ENCODE measurements at regions not wholly inside any gene's neighbourhood (a gene's known extent, or its start where the extent isn't known, plus 50 kb on each side); places are given as distances from the start of the nearest gene placed in this dataset.

DNA sequence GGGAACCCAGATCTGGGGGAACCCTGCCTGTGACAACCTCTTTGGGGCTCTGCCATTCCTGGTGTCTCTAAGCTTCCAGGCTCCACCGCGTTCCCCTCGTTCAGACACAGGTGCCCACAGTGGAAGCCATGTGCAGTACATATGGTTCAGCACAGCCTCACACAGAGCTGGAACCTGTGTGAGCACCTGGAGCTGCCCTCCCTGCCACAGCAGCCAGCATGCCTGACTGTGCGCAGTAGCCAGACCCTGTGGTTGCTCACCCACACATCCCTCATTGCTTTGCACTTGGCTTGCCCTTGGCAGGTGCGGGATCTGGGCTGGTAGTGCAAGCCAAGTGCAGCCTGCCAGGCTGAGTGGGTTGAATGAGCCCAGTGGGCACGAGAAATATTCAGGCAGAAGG is 814.2 kb downstream of the PDHA2 start:
- POLR2A ChIA-PET, result no interaction called here
- H3K4me3 ChIP-seq (replicated peaks in 1 of 3; ENCODE audit: insufficient read depth in 1 of 3, low read depth in 1 of 3, low read length in 3 of 3), result no peak overlapping the region
- no TSS peak for BruUV-seq (replicated peaks)

More for the DNA sequence above, 814.2 kb downstream of the PDHA2 start:
- dilution Hi-C loops (cut with MboI; ENCODE audit: extremely low pct_ligation_motif_present, low sequenced_read_pairs), result no loop called here
- FAIRE-seq (no peak), DNase-seq (ENCODE audit: low read depth, low spot score) (no peak)
- H3K27me3 ChIP-seq (ENCODE audit: control insufficient read depth in 2 of 2, insufficient read depth in 2 of 2, low read length in 2 of 2), result no peaks in the 10 kb centered on the region
- no peaks in the 10 kb centered on the region for H3K79me2 ChIP-seq (ENCODE audit: control insufficient read depth, insufficient read depth, low read length)
- H3K27ac ChIP-seq (ENCODE audit: insufficient read depth, low read depth, low read length), result no peak overlapping the region
- H3K36me3 ChIP-seq (ENCODE audit: control insufficient read depth in 2 of 2, extremely low read depth in 1 of 2, insufficient read depth in 2 of 2, low read length in 2 of 2), result no peaks in the 10 kb centered on the region
- H3K4me1 ChIP-seq (ENCODE audit: control insufficient read depth, extremely low read depth, insufficient read depth, low read length), result peaks cover 9% of the 10 kb centered on the region
- CTCF ChIA-PET, result no interaction called here
- TF ChIP-seq MYC (IDR thresholded peaks at IDR 0.05; ENCODE audit: low read depth, low read length) (no peak), POLR2A (IDR thresholded peaks at IDR 0.05; ENCODE audit: low read depth, low read length) (no peak), GATA2 (IDR thresholded peaks at IDR 0.05; ENCODE audit: insufficient read depth, insufficient read length, low read depth, low read length) (no peak), EZH2 (IDR thresholded peaks at IDR 0.05; ENCODE audit: borderline replicate concordance, low read depth, low read length, severe bottlenecking) (no peak), POLR2AphosphoS5 (IDR thresholded peaks at IDR 0.05; ENCODE audit: insufficient read depth, low read depth, low read length) (no peak), FOS (IDR thresholded peaks at IDR 0.05; ENCODE audit: borderline replicate concordance, insufficient read depth, low read length) (no peak), JUN (IDR thresholded peaks at IDR 0.05; ENCODE audit: borderline replicate concordance, insufficient read depth, insufficient read length, low read depth) (no peak)
- TF ChIP-seq, protein P1, sequence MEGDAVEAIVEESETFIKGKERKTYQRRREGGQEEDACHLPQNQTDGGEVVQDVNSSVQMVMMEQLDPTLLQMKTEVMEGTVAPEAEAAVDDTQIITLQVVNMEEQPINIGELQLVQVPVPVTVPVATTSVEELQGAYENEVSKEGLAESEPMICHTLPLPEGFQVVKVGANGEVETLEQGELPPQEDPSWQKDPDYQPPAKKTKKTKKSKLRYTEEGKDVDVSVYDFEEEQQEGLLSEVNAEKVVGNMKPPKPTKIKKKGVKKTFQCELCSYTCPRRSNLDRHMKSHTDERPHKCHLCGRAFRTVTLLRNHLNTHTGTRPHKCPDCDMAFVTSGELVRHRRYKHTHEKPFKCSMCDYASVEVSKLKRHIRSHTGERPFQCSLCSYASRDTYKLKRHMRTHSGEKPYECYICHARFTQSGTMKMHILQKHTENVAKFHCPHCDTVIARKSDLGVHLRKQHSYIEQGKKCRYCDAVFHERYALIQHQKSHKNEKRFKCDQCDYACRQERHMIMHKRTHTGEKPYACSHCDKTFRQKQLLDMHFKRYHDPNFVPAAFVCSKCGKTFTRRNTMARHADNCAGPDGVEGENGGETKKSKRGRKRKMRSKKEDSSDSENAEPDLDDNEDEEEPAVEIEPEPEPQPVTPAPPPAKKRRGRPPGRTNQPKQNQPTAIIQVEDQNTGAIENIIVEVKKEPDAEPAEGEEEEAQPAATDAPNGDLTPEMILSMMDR (IDR thresholded peaks at IDR 0.05; ENCODE audit: extremely low read depth in 1 of 2, insufficient read depth in 1 of 2, low read depth in 1 of 2, low read length in 2 of 2), result no peak
- TF ChIP-seq, protein P2, sequence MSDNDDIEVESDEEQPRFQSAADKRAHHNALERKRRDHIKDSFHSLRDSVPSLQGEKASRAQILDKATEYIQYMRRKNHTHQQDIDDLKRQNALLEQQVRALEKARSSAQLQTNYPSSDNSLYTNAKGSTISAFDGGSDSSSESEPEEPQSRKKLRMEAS (IDR thresholded peaks at IDR 0.05; ENCODE audit: insufficient read depth, insufficient read length), result no peak
- H3K9me1 ChIP-seq (replicated peaks; ENCODE audit: control insufficient read depth, extremely low read depth, insufficient read depth, low read length), result no peaks in the 10 kb centered on the region
- no peak overlapping the region for H3K4me2 ChIP-seq (ENCODE audit: insufficient read depth, low read length)
- no peaks in the 10 kb centered on the region for H3K9me3 ChIP-seq (replicated peaks; ENCODE audit: control insufficient read depth, insufficient read depth, low read length)
- intact Hi-C loops (cut with micrococcal nuclease), result no loop called here
- no peaks in the 10 kb centered on the region for H4K20me1 ChIP-seq (replicated peaks; ENCODE audit: control insufficient read depth, extremely low read depth, insufficient read depth, low read length)
- H3K9ac ChIP-seq (replicated peaks; ENCODE audit: extremely low read depth, insufficient read depth, low read length), result no peak overlapping the region
- no peak overlapping the region for H2AFZ ChIP-seq (ENCODE audit: low read depth, low read length)
